ENCODE measurements at regions not wholly inside any gene's neighbourhood (a gene's known extent, or its start where the extent isn't known, plus 50 kb on each side); places are given as distances from the start of the nearest gene placed in this dataset.

DNA sequence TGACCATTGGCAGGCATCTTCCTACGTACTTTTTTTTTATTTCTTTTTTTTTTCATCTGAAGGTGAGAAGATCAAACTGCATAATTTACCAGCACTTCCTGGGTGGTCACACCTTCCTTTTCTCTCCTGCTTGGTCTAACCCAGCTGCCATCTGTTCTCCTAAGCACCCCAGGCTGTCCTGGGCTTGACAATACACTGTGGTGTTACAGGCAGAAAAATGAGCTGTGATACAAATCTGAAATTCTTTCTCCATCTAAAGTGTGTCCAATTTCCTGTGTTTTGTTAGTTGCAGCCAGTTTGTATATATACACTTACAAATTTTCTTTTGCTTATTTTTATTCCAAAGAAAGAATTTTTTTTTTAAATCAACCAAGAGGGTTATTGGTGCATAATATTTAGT, 786.0 kb upstream of the ZEB2 start:
- H3K4me1 ChIP-seq (ENCODE audit: insufficient read depth, low read length), result no peaks in the 10 kb centered on the region
- no peak overlapping the region for H3K27ac Mint-ChIP-seq
- no peak overlapping the region for H3K4me3 ChIP-seq (ENCODE audit: low read length)
- no peak for ATAC-seq (ENCODE audit: poor library complexity)
- H3K9me3 ChIP-seq (ENCODE audit: control insufficient read depth in 1 of 2, insufficient read depth in 1 of 2, low read length in 2 of 2), result no peaks in the 10 kb centered on the region
- H3K4me1 Mint-ChIP-seq (ENCODE audit: low read depth), result no peaks in the 10 kb centered on the region
- H3K27me3 Mint-ChIP-seq, result peaks cover 6% of the 10 kb centered on the region
- ChIA-PET POLR2A (no interaction called here), CTCF (no interaction called here)
- no peaks in the 10 kb centered on the region for H3K9me3 Mint-ChIP-seq
- H3K36me3 ChIP-seq (ENCODE audit: insufficient read depth, low read length), result no peaks in the 10 kb centered on the region
- H3K4me3 Mint-ChIP-seq, result no peak overlapping the region
- TF ChIP-seq, protein P1, sequence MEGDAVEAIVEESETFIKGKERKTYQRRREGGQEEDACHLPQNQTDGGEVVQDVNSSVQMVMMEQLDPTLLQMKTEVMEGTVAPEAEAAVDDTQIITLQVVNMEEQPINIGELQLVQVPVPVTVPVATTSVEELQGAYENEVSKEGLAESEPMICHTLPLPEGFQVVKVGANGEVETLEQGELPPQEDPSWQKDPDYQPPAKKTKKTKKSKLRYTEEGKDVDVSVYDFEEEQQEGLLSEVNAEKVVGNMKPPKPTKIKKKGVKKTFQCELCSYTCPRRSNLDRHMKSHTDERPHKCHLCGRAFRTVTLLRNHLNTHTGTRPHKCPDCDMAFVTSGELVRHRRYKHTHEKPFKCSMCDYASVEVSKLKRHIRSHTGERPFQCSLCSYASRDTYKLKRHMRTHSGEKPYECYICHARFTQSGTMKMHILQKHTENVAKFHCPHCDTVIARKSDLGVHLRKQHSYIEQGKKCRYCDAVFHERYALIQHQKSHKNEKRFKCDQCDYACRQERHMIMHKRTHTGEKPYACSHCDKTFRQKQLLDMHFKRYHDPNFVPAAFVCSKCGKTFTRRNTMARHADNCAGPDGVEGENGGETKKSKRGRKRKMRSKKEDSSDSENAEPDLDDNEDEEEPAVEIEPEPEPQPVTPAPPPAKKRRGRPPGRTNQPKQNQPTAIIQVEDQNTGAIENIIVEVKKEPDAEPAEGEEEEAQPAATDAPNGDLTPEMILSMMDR (IDR thresholded peaks at IDR 0.05), result no peak
- no peak for DNase-seq
- H3K27me3 ChIP-seq (ENCODE audit: control insufficient read depth in 1 of 2, insufficient read depth in 2 of 2, low read length in 2 of 2), result no peaks in the 10 kb centered on the region
- intact Hi-C loops (cut with DNase I, micrococcal nuclease), result no loop called here
- H3K27ac ChIP-seq (ENCODE audit: low read depth in 1 of 2, low read length in 2 of 2), result no peak overlapping the region
- H3K36me3 Mint-ChIP-seq (ENCODE audit: low read depth), result no peaks in the 10 kb centered on the region

GRCh38 chr2:145304501-145304900, 784.6 kb upstream of the ZEB2 start:
- DNase-seq (no peak), ATAC-seq (ENCODE audit: poor library complexity) (no peak)
- Histone ChIP-seq H3K9me3 (ENCODE audit: control insufficient read depth in 1 of 2, insufficient read depth in 1 of 2, low read length in 2 of 2) (no peaks in the 10 kb centered on the region), H3K4me1 (ENCODE audit: insufficient read depth, low read length) (no peaks in the 10 kb centered on the region), H3K27me3 (ENCODE audit: control insufficient read depth in 1 of 2, insufficient read depth in 2 of 2, low read length in 2 of 2) (no peaks in the 10 kb centered on the region), H3K36me3 (ENCODE audit: insufficient read depth, low read length) (no peaks in the 10 kb centered on the region), H3K4me3 (ENCODE audit: low read length) (no peak overlapping the region), H3K27ac (ENCODE audit: low read depth in 1 of 2, low read length in 2 of 2) (no peak overlapping the region)
- H3K9me3 Mint-ChIP-seq, result no peaks in the 10 kb centered on the region
- no peaks in the 10 kb centered on the region for H3K4me1 Mint-ChIP-seq (ENCODE audit: low read depth)
- H3K4me3 Mint-ChIP-seq, result no peak overlapping the region
- no peak overlapping the region for H3K27ac Mint-ChIP-seq
- TF ChIP-seq, protein P1 (IDR thresholded peaks at IDR 0.05), result no peak
- H3K36me3 Mint-ChIP-seq (ENCODE audit: low read depth), result no peaks in the 10 kb centered on the region
- peaks cover 6% of the 10 kb centered on the region for H3K27me3 Mint-ChIP-seq
- intact Hi-C loops (cut with DNase I, micrococcal nuclease), result no loop called here
- POLR2A ChIA-PET, result no interaction called here
- CTCF ChIA-PET, result no interaction called here

DNA sequence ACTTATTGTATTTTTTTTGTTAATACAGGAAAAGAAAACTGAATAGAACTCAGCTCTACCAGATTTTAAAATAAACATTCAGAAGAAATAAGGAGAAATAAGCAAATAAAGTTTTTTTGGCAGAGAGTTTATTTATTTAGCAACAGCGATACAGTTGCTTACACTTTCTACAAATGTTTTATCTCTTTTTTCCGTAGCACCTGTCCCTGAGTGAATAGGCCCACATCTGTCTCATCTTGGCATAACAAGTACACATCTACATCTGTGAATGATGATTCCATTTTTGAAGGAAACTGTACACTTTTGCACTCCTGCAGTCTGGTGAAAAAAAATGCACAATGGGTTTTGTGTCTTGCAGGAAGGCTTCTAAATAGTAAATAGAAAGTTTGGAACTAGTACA, 783.6 kb upstream of the ZEB2 start:
- H3K36me3 ChIP-seq (ENCODE audit: insufficient read depth, low read length), result no peaks in the 10 kb centered on the region
- no peaks in the 10 kb centered on the region for H3K36me3 Mint-ChIP-seq (ENCODE audit: low read depth)
- no peaks in the 10 kb centered on the region for H3K9me3 ChIP-seq (ENCODE audit: control insufficient read depth in 1 of 2, insufficient read depth in 1 of 2, low read length in 2 of 2)
- H3K4me1 Mint-ChIP-seq (ENCODE audit: low read depth), result no peaks in the 10 kb centered on the region
- H3K27me3 ChIP-seq (ENCODE audit: control insufficient read depth in 1 of 2, insufficient read depth in 2 of 2, low read length in 2 of 2), result no peaks in the 10 kb centered on the region
- H3K4me3 ChIP-seq (ENCODE audit: low read length), result no peak overlapping the region
- TF ChIP-seq, protein P1 (IDR thresholded peaks at IDR 0.05), result no peak
- no peak overlapping the region for H3K27ac ChIP-seq (ENCODE audit: low read depth in 1 of 2, low read length in 2 of 2)
- no peaks in the 10 kb centered on the region for H3K9me3 Mint-ChIP-seq
- H3K27me3 Mint-ChIP-seq, result peaks cover 11% of the 10 kb centered on the region
- no peak overlapping the region for H3K27ac Mint-ChIP-seq
- H3K4me1 ChIP-seq (ENCODE audit: insufficient read depth, low read length), result no peaks in the 10 kb centered on the region
- intact Hi-C loops (cut with DNase I, micrococcal nuclease), result no loop called here
- ATAC-seq (ENCODE audit: poor library complexity), result no peak
- no peak overlapping the region for H3K4me3 Mint-ChIP-seq
- DNase-seq, result no peak
- CTCF ChIA-PET, result no interaction called here
- POLR2A ChIA-PET, result no interaction called here
